ENCODE measurements at regions not wholly inside any gene's neighbourhood (a gene's known extent, or its start where the extent isn't known, plus 50 kb on each side); places are given as distances from the start of the nearest gene placed in this dataset.

DNA sequence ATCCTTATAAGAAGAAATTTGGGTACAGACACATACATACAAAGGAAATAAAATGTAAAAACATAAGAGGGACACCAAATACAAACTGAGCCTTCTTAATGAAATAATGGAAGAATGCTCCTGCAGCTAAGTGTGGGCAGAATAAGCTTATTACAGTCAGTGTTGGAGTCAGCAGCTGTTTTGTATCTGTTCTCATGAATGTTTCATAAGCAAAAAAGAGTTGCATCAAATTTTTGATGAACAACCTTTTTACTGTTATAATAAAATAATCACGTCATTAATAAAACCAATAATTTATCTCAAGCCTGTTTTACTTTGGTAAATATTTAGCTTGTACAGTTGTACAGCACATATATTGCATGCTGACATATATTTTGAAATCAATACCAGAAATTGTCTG, 545.6 kb downstream of the LRRC70 start:
- peaks cover 0 to 1% (median 0%) of the 10 kb centered on the region in 4 donors for H3K4me1 Mint-ChIP-seq
- no peak overlapping the region for H3K27ac ChIP-seq (ENCODE audit: low read depth, low read length)

DNA sequence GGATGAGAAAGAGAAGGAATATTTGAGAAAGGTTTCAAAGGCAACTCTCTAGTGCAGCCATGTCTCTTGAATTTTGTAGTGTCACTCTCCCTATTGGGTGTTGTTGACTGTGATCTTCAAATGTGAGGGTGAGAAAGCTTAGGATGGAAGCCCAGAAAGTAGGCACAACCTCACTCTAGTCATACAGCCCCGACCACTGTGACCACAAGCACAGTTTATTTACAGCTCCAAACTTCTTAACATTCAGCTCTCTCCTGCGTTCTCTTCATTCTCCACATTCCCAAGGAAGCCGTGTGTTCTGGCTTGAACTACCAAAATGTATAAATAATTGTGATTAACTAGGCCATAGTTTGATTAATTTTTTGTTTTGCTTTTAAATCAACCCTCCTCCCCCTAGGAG, 542.9 kb downstream of the LRRC70 start:
- H3K36me3 Mint-ChIP-seq = no peaks in the 10 kb centered on the region
- H3K9me3 Mint-ChIP-seq = peaks cover 0 to 9% (median 0%) of the 10 kb centered on the region in 8 donors
- Histone ChIP-seq H3K9me3 (ENCODE audit: control insufficient read depth in 1 of 2, low read length in 2 of 2) (no peaks in the 10 kb centered on the region), H3K4me3 (ENCODE audit: low read length in 2 of 2) (no peak overlapping the region), H3K27ac (ENCODE audit: low read depth, low read length) (no peak overlapping the region), H3K36me3 (ENCODE audit: insufficient read depth, low read length) (no peaks in the 10 kb centered on the region), H3K27me3 (ENCODE audit: insufficient read depth, low read length) (no peaks in the 10 kb centered on the region), H3K4me1 (ENCODE audit: insufficient read depth, low read length) (no peaks in the 10 kb centered on the region)
- peaks cover 0 to 1% (median 0%) of the 10 kb centered on the region in 4 donors for H3K4me1 Mint-ChIP-seq
- no peak for DNase-seq
- ChIA-PET CTCF (ENCODE audit: partially characterized antibody) (interaction anchor here (1.2 kb wide), 1 partner anchor 12 kb away, joined by 3 read pairs; no protein-coding TSS in a partner anchor), POLR2A (ENCODE audit: partially characterized antibody) (no interaction called here)
- no peak overlapping the region for H3K27ac Mint-ChIP-seq
- H3K27me3 Mint-ChIP-seq = no peaks in the 10 kb centered on the region
- intact Hi-C loops (cut with micrococcal nuclease) = no loop called here
- no peak overlapping the region for H3K4me3 Mint-ChIP-seq

More for the DNA sequence above, 545.6 kb downstream of the LRRC70 start:
- H3K9me3 Mint-ChIP-seq = peaks cover 0 to 9% (median 0%) of the 10 kb centered on the region in 8 donors
- ChIA-PET CTCF (ENCODE audit: partially characterized antibody) (no interaction called here), POLR2A (ENCODE audit: partially characterized antibody) (no interaction called here)
- H3K4me1 ChIP-seq (ENCODE audit: insufficient read depth, low read length) = no peaks in the 10 kb centered on the region
- no peaks in the 10 kb centered on the region for H3K9me3 ChIP-seq (ENCODE audit: control insufficient read depth in 1 of 2, low read length in 2 of 2)
- H3K27me3 ChIP-seq (ENCODE audit: insufficient read depth, low read length) = no peaks in the 10 kb centered on the region
- no peak for DNase-seq
- no peak overlapping the region for H3K27ac Mint-ChIP-seq
- no peaks in the 10 kb centered on the region for H3K36me3 Mint-ChIP-seq
- no peak overlapping the region for H3K4me3 ChIP-seq (ENCODE audit: low read length in 2 of 2)
- H3K36me3 ChIP-seq (ENCODE audit: insufficient read depth, low read length) = no peaks in the 10 kb centered on the region
- H3K4me3 Mint-ChIP-seq = no peak overlapping the region
- H3K27me3 Mint-ChIP-seq = no peaks in the 10 kb centered on the region
- intact Hi-C loops (cut with micrococcal nuclease) = no loop called here

DNA sequence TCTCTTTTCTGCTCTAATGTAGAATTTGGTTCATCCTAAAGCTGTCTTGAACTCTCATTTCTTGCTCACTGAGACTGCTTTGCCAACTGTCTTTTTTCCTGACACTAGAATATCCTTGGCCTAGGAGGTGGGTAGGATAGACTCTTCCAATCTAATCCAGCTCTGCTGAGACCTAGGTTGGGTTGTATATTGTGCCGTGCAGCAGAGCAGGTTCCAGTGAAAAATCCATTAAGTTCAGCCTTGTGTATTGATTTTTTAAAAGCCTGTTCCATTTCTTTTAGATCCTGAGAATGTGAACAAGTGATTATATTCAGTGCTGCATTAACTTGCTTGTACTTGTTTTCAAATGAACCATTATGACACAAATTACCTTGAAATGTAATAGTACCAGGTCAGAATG, 539.6 kb downstream of the LRRC70 start:
- intact Hi-C loops (cut with micrococcal nuclease) = no loop called here
- Histone ChIP-seq H3K4me3 (ENCODE audit: low read length in 2 of 2) (no peak overlapping the region), H3K4me1 (ENCODE audit: insufficient read depth, low read length) (no peaks in the 10 kb centered on the region), H3K36me3 (ENCODE audit: insufficient read depth, low read length) (no peaks in the 10 kb centered on the region), H3K27ac (ENCODE audit: low read depth, low read length) (no peak overlapping the region), H3K9me3 (ENCODE audit: control insufficient read depth in 1 of 2, low read length in 2 of 2) (no peaks in the 10 kb centered on the region), H3K27me3 (ENCODE audit: insufficient read depth, low read length) (no peaks in the 10 kb centered on the region)
- Mint-ChIP-seq H3K4me1 (peaks cover 0 to 1% (median 0%) of the 10 kb centered on the region in 4 donors), H3K9me3 (peaks cover 0 to 9% (median 0%) of the 10 kb centered on the region in 8 donors), H3K36me3 (no peaks in the 10 kb centered on the region), H3K27ac (no peak overlapping the region), H3K4me3 (no peak overlapping the region), H3K27me3 (no peaks in the 10 kb centered on the region)
- no peak for DNase-seq
- ChIA-PET CTCF (ENCODE audit: partially characterized antibody) (no interaction called here), POLR2A (ENCODE audit: partially characterized antibody) (no interaction called here)

DNA sequence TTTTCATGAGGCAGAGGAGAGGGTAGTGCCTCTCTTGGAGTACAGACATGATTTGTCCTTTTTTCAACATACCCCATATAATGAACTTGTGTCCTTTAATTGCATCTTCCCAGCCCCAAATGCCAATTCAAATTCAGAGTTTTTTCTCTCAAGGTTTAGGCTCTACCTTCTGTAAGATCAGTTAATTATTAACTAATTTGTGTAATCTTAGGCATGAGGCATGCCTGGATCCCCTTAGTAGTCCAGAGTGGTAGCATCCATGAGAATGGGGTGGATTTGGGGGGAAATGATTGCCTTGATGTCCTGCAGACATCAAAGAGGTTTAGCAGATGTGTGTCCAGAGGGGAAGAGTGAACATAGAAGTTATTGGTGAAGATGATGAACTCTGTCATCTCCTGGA, 533.3 kb downstream of the LRRC70 start:
- no peaks in the 10 kb centered on the region for H3K36me3 Mint-ChIP-seq
- H3K4me3 Mint-ChIP-seq = no peak overlapping the region
- no peaks in the 10 kb centered on the region for H3K4me1 Mint-ChIP-seq

DNA sequence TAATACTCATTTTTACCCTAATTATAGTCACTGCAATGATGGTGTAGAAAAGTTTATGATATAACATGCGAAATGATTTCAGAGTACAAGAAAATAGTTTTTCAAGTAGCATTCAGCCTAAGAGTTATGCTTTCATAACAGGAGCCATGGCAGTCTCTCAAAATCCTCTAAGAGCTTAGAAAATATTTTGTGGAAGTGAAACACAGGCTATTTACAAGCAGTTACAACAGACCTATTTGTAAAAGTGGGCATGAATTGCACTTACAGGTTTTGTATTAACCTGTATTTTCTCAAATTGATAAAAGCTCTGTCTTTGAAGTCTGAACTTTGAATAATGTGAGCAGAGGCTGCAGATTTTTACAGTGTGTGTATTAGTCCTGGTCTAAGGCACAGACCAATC, 523.3 kb downstream of the LRRC70 start:
- Histone ChIP-seq H3K9me3 (ENCODE audit: control insufficient read depth in 1 of 2, low read length in 2 of 2) (no peaks in the 10 kb centered on the region), H3K27ac (ENCODE audit: low read depth, low read length) (no peak overlapping the region)
- peaks cover 0 to 5% (median 2%) of the 10 kb centered on the region in 8 donors for H3K9me3 Mint-ChIP-seq

More for the DNA sequence above, 533.3 kb downstream of the LRRC70 start:
- H3K9me3 ChIP-seq (ENCODE audit: control insufficient read depth in 1 of 2, low read length in 2 of 2) = no peaks in the 10 kb centered on the region
- ChIA-PET CTCF (ENCODE audit: partially characterized antibody) (no interaction called here), POLR2A (ENCODE audit: partially characterized antibody) (no interaction called here)
- no peak overlapping the region for H3K27ac Mint-ChIP-seq
- H3K9me3 Mint-ChIP-seq = peaks cover 0 to 5% (median 0%) of the 10 kb centered on the region in 8 donors
- H3K4me1 ChIP-seq (ENCODE audit: insufficient read depth, low read length) = no peaks in the 10 kb centered on the region
- H3K36me3 ChIP-seq (ENCODE audit: insufficient read depth, low read length) = no peaks in the 10 kb centered on the region
- no peak for DNase-seq
- no peak overlapping the region for H3K27ac ChIP-seq (ENCODE audit: low read depth, low read length)
- no peaks in the 10 kb centered on the region for H3K27me3 Mint-ChIP-seq
- intact Hi-C loops (cut with micrococcal nuclease) = no loop called here
- H3K27me3 ChIP-seq (ENCODE audit: insufficient read depth, low read length) = no peaks in the 10 kb centered on the region
- no peak overlapping the region for H3K4me3 ChIP-seq (ENCODE audit: low read length in 2 of 2)

DNA sequence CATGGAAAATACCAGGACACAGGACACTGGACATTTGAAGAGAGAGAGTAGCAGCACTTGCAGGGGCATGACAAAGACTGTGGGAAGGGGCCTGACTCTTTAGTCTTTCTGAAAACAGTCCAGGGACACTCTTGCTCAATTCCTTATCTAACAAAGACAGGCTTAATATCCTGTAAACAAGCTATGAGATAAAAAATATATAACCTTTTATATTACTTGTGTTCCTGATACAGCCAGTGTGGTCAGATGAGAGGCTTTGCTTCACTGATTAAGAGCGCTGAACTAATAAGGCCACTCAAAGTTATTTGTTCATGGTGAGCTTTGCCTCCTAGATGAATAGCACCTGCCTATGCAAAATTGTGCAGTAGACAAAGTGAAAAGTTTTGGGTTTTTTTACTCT, 518.7 kb downstream of the LRRC70 start:
- H3K36me3 Mint-ChIP-seq = no peaks in the 10 kb centered on the region
- H3K27me3 Mint-ChIP-seq = no peaks in the 10 kb centered on the region
- no peaks in the 10 kb centered on the region for H3K36me3 ChIP-seq (ENCODE audit: insufficient read depth, low read length)
- H3K4me1 Mint-ChIP-seq = no peaks in the 10 kb centered on the region
- H3K4me3 ChIP-seq (ENCODE audit: low read length in 2 of 2) = no peak overlapping the region
- intact Hi-C loops (cut with micrococcal nuclease) = no loop called here
- H3K9me3 Mint-ChIP-seq = peaks cover 0 to 7% (median 0%) of the 10 kb centered on the region in 8 donors
- no peak overlapping the region for H3K4me3 Mint-ChIP-seq
- DNase-seq = no peak
- POLR2A ChIA-PET (ENCODE audit: partially characterized antibody) = no interaction called here
- H3K27ac Mint-ChIP-seq = no peak overlapping the region
- CTCF ChIA-PET (ENCODE audit: partially characterized antibody) = no interaction called here
- H3K27ac ChIP-seq (ENCODE audit: low read depth, low read length) = no peak overlapping the region
- no peaks in the 10 kb centered on the region for H3K4me1 ChIP-seq (ENCODE audit: insufficient read depth, low read length)
- no peaks in the 10 kb centered on the region for H3K27me3 ChIP-seq (ENCODE audit: insufficient read depth, low read length)
- no peaks in the 10 kb centered on the region for H3K9me3 ChIP-seq (ENCODE audit: control insufficient read depth in 1 of 2, low read length in 2 of 2)

More for the DNA sequence above, 523.3 kb downstream of the LRRC70 start:
- H3K36me3 Mint-ChIP-seq = no peaks in the 10 kb centered on the region
- H3K27me3 Mint-ChIP-seq = no peaks in the 10 kb centered on the region
- ChIA-PET CTCF (ENCODE audit: partially characterized antibody) (no interaction called here), POLR2A (ENCODE audit: partially characterized antibody) (no interaction called here)
- no peak overlapping the region for H3K4me3 Mint-ChIP-seq
- no peaks in the 10 kb centered on the region for H3K4me1 Mint-ChIP-seq
- Histone ChIP-seq H3K27me3 (ENCODE audit: insufficient read depth, low read length) (no peaks in the 10 kb centered on the region), H3K4me3 (ENCODE audit: low read length in 2 of 2) (no peak overlapping the region), H3K36me3 (ENCODE audit: insufficient read depth, low read length) (no peaks in the 10 kb centered on the region), H3K4me1 (ENCODE audit: insufficient read depth, low read length) (no peaks in the 10 kb centered on the region)
- DNase-seq = no peak
- intact Hi-C loops (cut with micrococcal nuclease) = no loop called here
- H3K27ac Mint-ChIP-seq = no peak overlapping the region

DNA sequence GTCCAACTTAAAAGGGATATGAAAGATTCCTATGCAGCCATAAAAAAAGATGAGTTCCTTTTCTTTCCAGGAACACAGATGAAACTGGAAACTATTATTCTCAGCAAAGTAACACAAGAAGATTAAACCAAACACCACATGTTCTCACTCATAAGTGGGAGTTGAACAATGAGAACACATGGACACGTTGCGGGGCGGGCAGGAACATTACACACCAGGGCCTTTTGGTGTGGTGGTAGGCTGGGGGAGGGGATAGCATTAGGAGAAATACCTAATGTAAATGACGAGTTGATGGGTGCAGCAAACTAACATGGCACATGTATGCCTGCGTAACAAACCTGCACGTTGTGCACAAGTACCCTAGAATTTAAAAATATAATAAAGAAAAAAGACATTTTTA, 516.1 kb downstream of the LRRC70 start:
- no peak for DNase-seq
- Histone ChIP-seq H3K9me3 (ENCODE audit: control insufficient read depth in 1 of 2, low read length in 2 of 2) (no peaks in the 10 kb centered on the region), H3K27ac (ENCODE audit: low read depth, low read length) (no peak overlapping the region), H3K4me1 (ENCODE audit: insufficient read depth, low read length) (no peaks in the 10 kb centered on the region), H3K27me3 (ENCODE audit: insufficient read depth, low read length) (no peaks in the 10 kb centered on the region), H3K4me3 (ENCODE audit: low read length in 2 of 2) (no peak overlapping the region), H3K36me3 (ENCODE audit: insufficient read depth, low read length) (no peaks in the 10 kb centered on the region)
- intact Hi-C loops (cut with micrococcal nuclease) = no loop called here
- Mint-ChIP-seq H3K4me3 (no peak overlapping the region), H3K4me1 (no peaks in the 10 kb centered on the region), H3K9me3 (peaks cover 0 to 7% (median 0%) of the 10 kb centered on the region in 8 donors), H3K27me3 (no peaks in the 10 kb centered on the region), H3K27ac (no peak overlapping the region), H3K36me3 (no peaks in the 10 kb centered on the region)
- ChIA-PET POLR2A (ENCODE audit: partially characterized antibody) (no interaction called here), CTCF (ENCODE audit: partially characterized antibody) (no interaction called here)

DNA sequence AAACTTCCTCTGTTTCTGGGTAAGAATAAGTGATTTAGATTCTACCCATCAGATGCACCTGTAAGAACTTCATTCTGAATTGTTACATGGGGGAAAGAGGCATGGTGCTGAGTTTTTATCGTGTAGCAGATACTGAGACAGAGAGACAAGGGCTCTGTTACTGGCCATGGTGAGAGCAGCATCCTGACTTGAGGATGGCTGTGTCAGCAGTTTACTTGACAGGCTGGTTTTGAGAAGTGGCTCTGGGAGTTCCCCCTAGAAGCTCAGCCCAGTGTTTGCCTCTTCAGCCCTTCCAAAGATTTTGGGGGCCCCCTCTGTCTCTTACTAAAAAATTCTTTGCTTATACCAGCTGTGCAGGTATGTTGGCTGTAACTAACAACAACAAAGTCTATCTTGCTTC, 510.5 kb downstream of the LRRC70 start:
- H3K27me3 ChIP-seq (ENCODE audit: insufficient read depth, low read length) = no peaks in the 10 kb centered on the region
- H3K9me3 ChIP-seq (ENCODE audit: control insufficient read depth in 1 of 2, low read length in 2 of 2) = no peaks in the 10 kb centered on the region
- no peaks in the 10 kb centered on the region for H3K36me3 Mint-ChIP-seq
- POLR2A ChIA-PET (ENCODE audit: partially characterized antibody) = no interaction called here
- no peaks in the 10 kb centered on the region for H3K27me3 Mint-ChIP-seq
- intact Hi-C loops (cut with micrococcal nuclease) = no loop called here
- no peaks in the 10 kb centered on the region for H3K4me1 Mint-ChIP-seq
- no peaks in the 10 kb centered on the region for H3K4me1 ChIP-seq (ENCODE audit: insufficient read depth, low read length)
- DNase-seq = no peak
- no peaks in the 10 kb centered on the region for H3K36me3 ChIP-seq (ENCODE audit: insufficient read depth, low read length)
- H3K4me3 ChIP-seq (ENCODE audit: low read length in 2 of 2) = no peak overlapping the region
- CTCF ChIA-PET (ENCODE audit: partially characterized antibody) = no interaction called here
- no peak overlapping the region for H3K27ac ChIP-seq (ENCODE audit: low read depth, low read length)
- H3K4me3 Mint-ChIP-seq = no peak overlapping the region
- H3K9me3 Mint-ChIP-seq = peaks cover 0 to 11% (median under 1%) of the 10 kb centered on the region in 8 donors
- H3K27ac Mint-ChIP-seq = no peak overlapping the region

Data from CD4-positive, alpha-beta memory T cell (primary cell).